ENCODE measurements at regions not wholly inside any gene's neighbourhood (a gene's known extent, or its start where the extent isn't known, plus 50 kb on each side); places are given as distances from the start of the nearest gene placed in this dataset.

- Histone ChIP-seq H3K27me3 (ENCODE audit: insufficient read depth, low read length) (no peaks in the 10 kb centered on the region), H3K9ac (ENCODE audit: low read length) (no peak overlapping the region), H2BK5ac (ENCODE audit: low read depth, low read length, poor library complexity) (no peak overlapping the region), H4K91ac (ENCODE audit: low read depth, low read length) (no peak overlapping the region), H2BK120ac (ENCODE audit: insufficient read depth, low read length, poor library complexity) (no peak overlapping the region), H3K36me3 (ENCODE audit: control insufficient read depth in 1 of 2, insufficient read depth in 2 of 2, low read length in 2 of 2) (no peaks in the 10 kb centered on the region), H3K14ac (ENCODE audit: low read length) (no peak overlapping the region), H4K12ac (ENCODE audit: low read depth, low read length) (no peak overlapping the region), H3K27ac (ENCODE audit: low read depth, low read length) (no peak overlapping the region), H3K4me2 (ENCODE audit: low read length) (no peak overlapping the region), H3K4me3 (ENCODE audit: low read depth, low read length) (no peak overlapping the region), H2BK12ac (ENCODE audit: low read length) (no peak overlapping the region), H3K4me1 (ENCODE audit: control insufficient read depth in 1 of 2, insufficient read depth in 2 of 2, low read length in 2 of 2) (no peaks in the 10 kb centered on the region), H4K8ac (ENCODE audit: low read depth, low read length) (no peak overlapping the region), H2AK5ac (ENCODE audit: low read length) (no peak overlapping the region), H3K79me2 (ENCODE audit: control insufficient read depth, insufficient read depth, low read length, poor library complexity) (no peaks in the 10 kb centered on the region), H3K18ac (ENCODE audit: low read length) (no peak overlapping the region), H2AFZ (ENCODE audit: insufficient read depth, low read length, poor library complexity) (no peak overlapping the region), H3K79me1 (ENCODE audit: low read length) (no peaks in the 10 kb centered on the region), H3K4ac (ENCODE audit: low read depth, low read length) (no peak overlapping the region), H3K9me3 (ENCODE audit: insufficient read depth, low read depth, low read length) (no peaks in the 10 kb centered on the region), H3K23ac (ENCODE audit: low read length) (no peak overlapping the region)
- DNase-seq = no peak
- WGBS (ENCODE audit: extremely low coverage, insufficient coverage, insufficient read length) = no CpG with 5 or more reads among the region's 1 CpG
Measured at GRCh38 chr14:51173863-51174262, 66.2 kb upstream of the TMX1 start.

GRCh38 chr14:51176839-51177238 is 63.2 kb upstream of the TMX1 start:
- H3K9ac ChIP-seq (ENCODE audit: low read length) = no peak overlapping the region
- no peak overlapping the region for H2AFZ ChIP-seq (ENCODE audit: insufficient read depth, low read length, poor library complexity)
- no peak overlapping the region for H4K12ac ChIP-seq (ENCODE audit: low read depth, low read length)
- no peak overlapping the region for H2BK12ac ChIP-seq (ENCODE audit: low read length)
- no peak overlapping the region for H2BK5ac ChIP-seq (ENCODE audit: low read depth, low read length, poor library complexity)
- H3K18ac ChIP-seq (ENCODE audit: low read length) = no peak overlapping the region
- H3K14ac ChIP-seq (ENCODE audit: low read length) = no peak overlapping the region
- H3K36me3 ChIP-seq (ENCODE audit: control insufficient read depth in 1 of 2, insufficient read depth in 2 of 2, low read length in 2 of 2) = no peaks in the 10 kb centered on the region
- no peaks in the 10 kb centered on the region for H3K27me3 ChIP-seq (ENCODE audit: insufficient read depth, low read length)
- H3K4me3 ChIP-seq (ENCODE audit: low read depth, low read length) = no peak overlapping the region
- no peaks in the 10 kb centered on the region for H3K79me2 ChIP-seq (ENCODE audit: control insufficient read depth, insufficient read depth, low read length, poor library complexity)
- no peak overlapping the region for H3K23ac ChIP-seq (ENCODE audit: low read length)
- H3K4ac ChIP-seq (ENCODE audit: low read depth, low read length) = no peak overlapping the region
- H2AK5ac ChIP-seq (ENCODE audit: low read length) = no peak overlapping the region
- WGBS (ENCODE audit: extremely low coverage, insufficient coverage, insufficient read length) = no CpG with 5 or more reads among the region's 4 CpGs
- no peaks in the 10 kb centered on the region for H3K79me1 ChIP-seq (ENCODE audit: low read length)
- no peak overlapping the region for H2BK120ac ChIP-seq (ENCODE audit: insufficient read depth, low read length, poor library complexity)
- H3K4me2 ChIP-seq (ENCODE audit: low read length) = no peak overlapping the region
- no peaks in the 10 kb centered on the region for H3K9me3 ChIP-seq (ENCODE audit: insufficient read depth, low read depth, low read length)
- H4K8ac ChIP-seq (ENCODE audit: low read depth, low read length) = no peak overlapping the region
- no peak overlapping the region for H3K27ac ChIP-seq (ENCODE audit: low read depth, low read length)
- no peak for DNase-seq
- no peaks in the 10 kb centered on the region for H3K4me1 ChIP-seq (ENCODE audit: control insufficient read depth in 1 of 2, insufficient read depth in 2 of 2, low read length in 2 of 2)
- no peak overlapping the region for H4K91ac ChIP-seq (ENCODE audit: low read depth, low read length)

GRCh38 chr14:51180577-51180976 is 59.5 kb upstream of the TMX1 start:
- no CpG with 5 or more reads among the region's 9 CpGs for WGBS (ENCODE audit: extremely low coverage, insufficient coverage, insufficient read length)
- H2BK5ac ChIP-seq (ENCODE audit: low read depth, low read length, poor library complexity) = no peak overlapping the region

GRCh38 chr14:51182131-51182565 is 57.9 kb upstream of the TMX1 start:
- Histone ChIP-seq H2BK12ac (ENCODE audit: low read length) (no peak overlapping the region), H3K23ac (ENCODE audit: low read length) (no peak overlapping the region), H2AK5ac (ENCODE audit: low read length) (no peak overlapping the region), H3K18ac (ENCODE audit: low read length) (no peak overlapping the region), H3K4me3 (ENCODE audit: low read depth, low read length) (no peak overlapping the region), H3K79me2 (ENCODE audit: control insufficient read depth, insufficient read depth, low read length, poor library complexity) (no peaks in the 10 kb centered on the region), H2BK5ac (ENCODE audit: low read depth, low read length, poor library complexity) (no peak overlapping the region), H4K12ac (ENCODE audit: low read depth, low read length) (no peak overlapping the region), H4K8ac (ENCODE audit: low read depth, low read length) (no peak overlapping the region), H3K27me3 (ENCODE audit: insufficient read depth, low read length) (no peaks in the 10 kb centered on the region), H4K91ac (ENCODE audit: low read depth, low read length) (no peak overlapping the region), H2AFZ (ENCODE audit: insufficient read depth, low read length, poor library complexity) (no peak overlapping the region), H3K4me2 (ENCODE audit: low read length) (no peak overlapping the region), H3K36me3 (ENCODE audit: control insufficient read depth in 1 of 2, insufficient read depth in 2 of 2, low read length in 2 of 2) (no peaks in the 10 kb centered on the region), H3K9me3 (ENCODE audit: insufficient read depth, low read depth, low read length) (no peaks in the 10 kb centered on the region), H3K4ac (ENCODE audit: low read depth, low read length) (no peak overlapping the region), H3K79me1 (ENCODE audit: low read length) (no peaks in the 10 kb centered on the region), H2BK120ac (ENCODE audit: insufficient read depth, low read length, poor library complexity) (no peak overlapping the region), H3K14ac (ENCODE audit: low read length) (no peak overlapping the region), H3K9ac (ENCODE audit: low read length) (no peak overlapping the region), H3K4me1 (ENCODE audit: control insufficient read depth in 1 of 2, insufficient read depth in 2 of 2, low read length in 2 of 2) (no peaks in the 10 kb centered on the region), H3K27ac (ENCODE audit: low read depth, low read length) (no peak overlapping the region)
- no peak for DNase-seq
- no CpG with 5 or more reads among the region's 3 CpGs for WGBS (ENCODE audit: extremely low coverage, insufficient coverage, insufficient read length)

More at GRCh38 chr14:51180577-51180976, 59.5 kb upstream of the TMX1 start:
- Histone ChIP-seq H2BK120ac (ENCODE audit: insufficient read depth, low read length, poor library complexity) (no peak overlapping the region), H3K79me1 (ENCODE audit: low read length) (no peaks in the 10 kb centered on the region), H3K14ac (ENCODE audit: low read length) (no peak overlapping the region), H3K27me3 (ENCODE audit: insufficient read depth, low read length) (no peaks in the 10 kb centered on the region), H3K79me2 (ENCODE audit: control insufficient read depth, insufficient read depth, low read length, poor library complexity) (no peaks in the 10 kb centered on the region), H3K18ac (ENCODE audit: low read length) (no peak overlapping the region), H3K27ac (ENCODE audit: low read depth, low read length) (no peak overlapping the region), H4K12ac (ENCODE audit: low read depth, low read length) (no peak overlapping the region), H4K91ac (ENCODE audit: low read depth, low read length) (no peak overlapping the region), H3K4ac (ENCODE audit: low read depth, low read length) (no peak overlapping the region), H3K4me2 (ENCODE audit: low read length) (no peak overlapping the region), H3K23ac (ENCODE audit: low read length) (no peak overlapping the region), H4K8ac (ENCODE audit: low read depth, low read length) (no peak overlapping the region), H2AK5ac (ENCODE audit: low read length) (no peak overlapping the region), H2BK12ac (ENCODE audit: low read length) (no peak overlapping the region), H3K9me3 (ENCODE audit: insufficient read depth, low read depth, low read length) (no peaks in the 10 kb centered on the region), H3K4me3 (ENCODE audit: low read depth, low read length) (no peak overlapping the region), H3K9ac (ENCODE audit: low read length) (no peak overlapping the region), H3K36me3 (ENCODE audit: control insufficient read depth in 1 of 2, insufficient read depth in 2 of 2, low read length in 2 of 2) (no peaks in the 10 kb centered on the region), H2AFZ (ENCODE audit: insufficient read depth, low read length, poor library complexity) (no peak overlapping the region), H3K4me1 (ENCODE audit: control insufficient read depth in 1 of 2, insufficient read depth in 2 of 2, low read length in 2 of 2) (no peaks in the 10 kb centered on the region)
- no peak for DNase-seq
